WTC11 (cell line): ENCODE measurements at regions not wholly inside any gene's neighbourhood (a gene's known extent, or its start where the extent isn't known, plus 50 kb on each side); places are given as distances from the start of the nearest gene placed in this dataset.

Experiments used
- ELF4 ChIP-seq: sonication (generic); formaldehyde crosslinking; IDR thresholded peaks from 2 replicates; pipeline ENCODE4 v1.8.1; 2022; ENCODE audit warnings: low read depth, mild to moderate bottlenecking, moderate library complexity, missing genetic modification reagents
- TF ChIP-seq, protein P1 (sequence below): fragments of 200-600 bp; IDR thresholded peaks from 2 replicates; pipeline ENCODE4 v1.8.0; 2022; ENCODE audit warnings: antibody characterized with exemption
- TF ChIP-seq, protein P2 (sequence below): sonication (generic); formaldehyde crosslinking; IDR thresholded peaks from 2 replicates; pipeline ENCODE4 v1.8.0; 2022; ENCODE audit warnings: mild to moderate bottlenecking, missing genetic modification reagents

DNA sequence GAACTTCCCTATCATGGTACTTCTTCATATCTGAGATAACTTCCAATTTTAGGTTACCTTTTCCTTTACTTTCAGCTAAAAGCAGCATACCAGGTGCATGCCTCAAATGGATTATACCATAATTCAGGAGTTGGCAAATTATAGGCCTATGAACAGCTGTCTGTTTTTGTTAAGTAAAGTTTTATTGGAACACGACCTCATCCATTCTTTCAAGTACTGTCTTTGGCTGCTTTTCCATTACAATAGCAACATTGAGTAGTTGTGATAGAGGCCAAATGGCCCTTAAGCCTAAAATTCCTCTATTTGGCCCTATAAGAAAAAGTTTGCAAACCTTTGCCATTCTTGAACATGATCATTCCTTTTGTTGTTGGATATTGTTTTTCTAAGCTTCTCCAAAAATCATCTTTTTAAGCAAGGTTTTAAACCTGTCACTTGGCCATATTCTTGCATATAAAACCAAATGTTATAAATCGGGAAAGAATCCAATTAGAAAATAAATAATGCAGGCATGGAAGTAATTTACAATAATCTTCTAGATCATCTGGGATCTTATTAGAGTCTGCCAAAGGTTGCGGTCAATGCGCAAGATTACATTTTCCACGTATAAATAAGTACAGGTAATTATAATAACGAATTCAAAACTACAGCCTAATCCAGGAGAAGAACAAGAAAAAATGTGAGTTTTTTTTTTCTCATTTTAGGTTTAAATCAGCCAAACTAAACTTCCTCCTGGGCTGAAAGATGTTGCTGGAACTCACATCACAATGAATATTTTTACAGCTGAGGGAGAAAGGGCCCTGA is 226.5 kb upstream of the ANKRD55 start:
- no peak for TF ChIP-seq ELF4 (CRISPR knock-in tag)
- TF ChIP-seq, protein P1, sequence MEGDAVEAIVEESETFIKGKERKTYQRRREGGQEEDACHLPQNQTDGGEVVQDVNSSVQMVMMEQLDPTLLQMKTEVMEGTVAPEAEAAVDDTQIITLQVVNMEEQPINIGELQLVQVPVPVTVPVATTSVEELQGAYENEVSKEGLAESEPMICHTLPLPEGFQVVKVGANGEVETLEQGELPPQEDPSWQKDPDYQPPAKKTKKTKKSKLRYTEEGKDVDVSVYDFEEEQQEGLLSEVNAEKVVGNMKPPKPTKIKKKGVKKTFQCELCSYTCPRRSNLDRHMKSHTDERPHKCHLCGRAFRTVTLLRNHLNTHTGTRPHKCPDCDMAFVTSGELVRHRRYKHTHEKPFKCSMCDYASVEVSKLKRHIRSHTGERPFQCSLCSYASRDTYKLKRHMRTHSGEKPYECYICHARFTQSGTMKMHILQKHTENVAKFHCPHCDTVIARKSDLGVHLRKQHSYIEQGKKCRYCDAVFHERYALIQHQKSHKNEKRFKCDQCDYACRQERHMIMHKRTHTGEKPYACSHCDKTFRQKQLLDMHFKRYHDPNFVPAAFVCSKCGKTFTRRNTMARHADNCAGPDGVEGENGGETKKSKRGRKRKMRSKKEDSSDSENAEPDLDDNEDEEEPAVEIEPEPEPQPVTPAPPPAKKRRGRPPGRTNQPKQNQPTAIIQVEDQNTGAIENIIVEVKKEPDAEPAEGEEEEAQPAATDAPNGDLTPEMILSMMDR: no peak
- TF ChIP-seq, protein P2, sequence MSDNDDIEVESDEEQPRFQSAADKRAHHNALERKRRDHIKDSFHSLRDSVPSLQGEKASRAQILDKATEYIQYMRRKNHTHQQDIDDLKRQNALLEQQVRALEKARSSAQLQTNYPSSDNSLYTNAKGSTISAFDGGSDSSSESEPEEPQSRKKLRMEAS (CRISPR knock-in tag): no peak
